CD4-positive, alpha-beta memory T cell (primary cell): ENCODE measurements at regions not wholly inside any gene's neighbourhood (a gene's known extent, or its start where the extent isn't known, plus 50 kb on each side); places are given as distances from the start of the nearest gene placed in this dataset.

Experiments used
- CTCF ChIA-PET: fragments of 350-600 bp; sonication (Branson Sonifier 250); formaldehyde crosslinking; loops from one replicate; lab custom pipeline; 2021; ENCODE audit warnings: inconsistent platforms; ENCODE audit not compliant: partially characterized antibody; lab: Charles Lee
- POLR2A ChIA-PET: fragments of 350-600 bp; sonication (Branson Sonifier 250); formaldehyde crosslinking; loops from one replicate; lab custom pipeline; 2021; ENCODE audit not compliant: partially characterized antibody; lab: Charles Lee
- DNase-seq, 5 donors: peaks; one replicate each; pipeline versions ENCODE4 v3.0.0 to v3.0.0-alpha.2; 2020 to 2022; ENCODE audit warnings: mixed read lengths in 1 of 5
- H3K27ac ChIP-seq: one replicate; pipeline ENCODE4 v1.7.0; 2013; ENCODE audit warnings: low read depth, low read length
- H3K27me3 ChIP-seq: 2 replicates; pipeline ENCODE4 v1.7.0; 2013; ENCODE audit warnings: mild to moderate bottlenecking, low read length, moderate library complexity; ENCODE audit not compliant: insufficient read depth
- H3K36me3 ChIP-seq: 2 replicates; pipeline ENCODE4 v1.7.0; 2013; ENCODE audit warnings: mild to moderate bottlenecking, low read length, moderate library complexity; ENCODE audit not compliant: insufficient read depth
- H3K4me1 ChIP-seq: 2 replicates; pipeline ENCODE4 v1.7.0; 2013; ENCODE audit warnings: mild to moderate bottlenecking, low read length, moderate library complexity; ENCODE audit not compliant: insufficient read depth
- H3K4me3 ChIP-seq, 2 donors: one replicate each; pipeline ENCODE4 v1.7.0; 2013; ENCODE audit warnings: low read length in 2 of 2, mild to moderate bottlenecking in 1 of 2
- H3K9me3 ChIP-seq, 2 donors: one replicate each; pipeline ENCODE4 v1.7.0; 2013; ENCODE audit warnings: low read length in 2 of 2, control low read depth in 1 of 2; ENCODE audit not compliant: control insufficient read depth in 1 of 2
- H3K27ac Mint-ChIP-seq, 7 donors: one replicate each; pipeline ENCODE4 v1.8.0; 2020 to 2021; ENCODE audit warnings: mixed read lengths in 7 of 7, mild to moderate bottlenecking in 6 of 7, inconsistent platforms in 3 of 7, moderate library complexity in 3 of 7
- H3K27me3 Mint-ChIP-seq, 2 donors: one replicate each; pipeline ENCODE4 v1.8.0; 2020 to 2021; ENCODE audit warnings: mixed read lengths in 2 of 2
- H3K36me3 Mint-ChIP-seq, 2 donors: one replicate each; pipeline ENCODE4 v1.8.0; 2020 to 2021; ENCODE audit warnings: mixed read lengths in 2 of 2, inconsistent platforms in 1 of 2, mild to moderate bottlenecking in 1 of 2
- H3K4me1 Mint-ChIP-seq, 4 donors: one replicate each; pipeline ENCODE4 v1.8.0; 2020 to 2021; ENCODE audit warnings: mixed read lengths in 4 of 4, mild to moderate bottlenecking in 1 of 4
- H3K4me3 Mint-ChIP-seq, 8 donors: one replicate each; pipeline ENCODE4 v1.8.0; 2020 to 2021; ENCODE audit warnings: mixed read lengths in 8 of 8, mild to moderate bottlenecking in 7 of 8, moderate library complexity in 6 of 8, inconsistent platforms in 3 of 8
- H3K9me3 Mint-ChIP-seq, 8 donors: one replicate each; pipeline ENCODE4 v1.8.0; 2020 to 2021; ENCODE audit warnings: mixed read lengths in 8 of 8, mild to moderate bottlenecking in 5 of 8, inconsistent platforms in 3 of 8, moderate library complexity in 1 of 8
- intact Hi-C: fragments of 100-400 bp; cut with micrococcal nuclease; formaldehyde crosslinking; loops from one replicate; pipeline ENCODE4 v1.15.1; 2023

- peaks cover 2 to 8% of the 10 kb centered on the region in 2 donors for H3K27me3 Mint-ChIP-seq
- ChIA-PET CTCF (no interaction called here), POLR2A (no interaction called here)
- Histone ChIP-seq H3K4me1 (no peaks in the 10 kb centered on the region), H3K9me3 (no peaks in the 10 kb centered on the region), H3K27ac (no peak overlapping the region), H3K36me3 (no peaks in the 10 kb centered on the region), H3K4me3 (no peak overlapping the region), H3K27me3 (no peaks in the 10 kb centered on the region)
- H3K36me3 Mint-ChIP-seq, result no peaks in the 10 kb centered on the region
- intact Hi-C loops, result no loop called here
- no peak for DNase-seq
- no peak overlapping the region for H3K4me3 Mint-ChIP-seq
- no peaks in the 10 kb centered on the region for H3K4me1 Mint-ChIP-seq
- H3K9me3 Mint-ChIP-seq, result peaks cover 0 to 3% (median 0%) of the 10 kb centered on the region in 8 donors
- H3K27ac Mint-ChIP-seq, result no peak overlapping the region
Measured at GRCh38 chr1:209105701-209106100, 477.8 kb upstream of the CAMK1G start.

GRCh38 chr1:209106237-209106741, 477.2 kb upstream of the CAMK1G start:
- H3K9me3 Mint-ChIP-seq, result peaks cover 0 to 3% (median 0%) of the 10 kb centered on the region in 8 donors
- Histone ChIP-seq H3K4me3 (no peak overlapping the region), H3K4me1 (no peaks in the 10 kb centered on the region), H3K27ac (no peak overlapping the region), H3K9me3 (no peaks in the 10 kb centered on the region), H3K36me3 (no peaks in the 10 kb centered on the region), H3K27me3 (no peaks in the 10 kb centered on the region)
- DNase-seq, result no peak
- H3K36me3 Mint-ChIP-seq, result no peaks in the 10 kb centered on the region
- no peaks in the 10 kb centered on the region for H3K4me1 Mint-ChIP-seq
- no peak overlapping the region for H3K27ac Mint-ChIP-seq
- ChIA-PET POLR2A (no interaction called here), CTCF (no interaction called here)
- no peak overlapping the region for H3K4me3 Mint-ChIP-seq
- intact Hi-C loops, result no loop called here
- peaks cover 2 to 8% of the 10 kb centered on the region in 2 donors for H3K27me3 Mint-ChIP-seq

- H3K27me3 Mint-ChIP-seq, result peaks cover 2 to 8% of the 10 kb centered on the region in 2 donors
- no peak overlapping the region for H3K4me3 ChIP-seq
- H3K36me3 Mint-ChIP-seq, result no peaks in the 10 kb centered on the region
- no peak overlapping the region for H3K4me3 Mint-ChIP-seq
- peaks cover 0 to 3% (median 0%) of the 10 kb centered on the region in 8 donors for H3K9me3 Mint-ChIP-seq
- H3K27me3 ChIP-seq, result no peaks in the 10 kb centered on the region
- POLR2A ChIA-PET, result no interaction called here
- CTCF ChIA-PET, result no interaction called here
- no peaks in the 10 kb centered on the region for H3K4me1 Mint-ChIP-seq
- H3K36me3 ChIP-seq, result no peaks in the 10 kb centered on the region
- no peaks in the 10 kb centered on the region for H3K9me3 ChIP-seq
- no peaks in the 10 kb centered on the region for H3K4me1 ChIP-seq
- H3K27ac ChIP-seq, result no peak overlapping the region
- intact Hi-C loops, result no loop called here
- H3K27ac Mint-ChIP-seq, result peak overlapping the region in 1 of 7 donors; percentile 32
- no peak for DNase-seq
Measured at GRCh38 chr1:209106861-209107260, 476.7 kb upstream of the CAMK1G start.

- no peaks in the 10 kb centered on the region for H3K4me1 ChIP-seq
- H3K27ac Mint-ChIP-seq, result no peak overlapping the region
- intact Hi-C loops, result no loop called here
Measured at GRCh38 chr1:209107535-209107934, 476.0 kb upstream of the CAMK1G start.

GRCh38 chr1:209109001-209109785, 474.3 kb upstream of the CAMK1G start:
- CTCF ChIA-PET, result no interaction called here
- H3K4me3 Mint-ChIP-seq, result no peak overlapping the region
- intact Hi-C loops, result no loop called here

More at GRCh38 chr1:209107535-209107934, 476.0 kb upstream of the CAMK1G start:
- Mint-ChIP-seq H3K4me1 (no peaks in the 10 kb centered on the region), H3K36me3 (no peaks in the 10 kb centered on the region), H3K4me3 (no peak overlapping the region), H3K9me3 (peaks cover 0 to 3% (median 0%) of the 10 kb centered on the region in 8 donors), H3K27me3 (peaks cover 0 to 8% of the 10 kb centered on the region in 2 donors)
- CTCF ChIA-PET, result no interaction called here
- Histone ChIP-seq H3K4me3 (no peak overlapping the region), H3K9me3 (no peaks in the 10 kb centered on the region), H3K36me3 (no peaks in the 10 kb centered on the region), H3K27me3 (no peaks in the 10 kb centered on the region), H3K27ac (no peak overlapping the region)
- POLR2A ChIA-PET, result no interaction called here
- DNase-seq, result no peak

GRCh38 chr1:209113521-209113920, 470.0 kb upstream of the CAMK1G start:
- ChIA-PET CTCF (no interaction called here), POLR2A (no interaction called here)
- H3K27ac ChIP-seq, result no peak overlapping the region
- H3K4me1 Mint-ChIP-seq, result no peaks in the 10 kb centered on the region
- H3K36me3 Mint-ChIP-seq, result no peaks in the 10 kb centered on the region
- intact Hi-C loops, result no loop called here
- H3K27me3 ChIP-seq, result no peaks in the 10 kb centered on the region
- peaks cover under 1 to 2% of the 10 kb centered on the region in 2 donors for H3K27me3 Mint-ChIP-seq
- no peak for DNase-seq
- no peak overlapping the region for H3K4me3 Mint-ChIP-seq
- no peaks in the 10 kb centered on the region for H3K36me3 ChIP-seq
- no peak overlapping the region for H3K27ac Mint-ChIP-seq
- no peaks in the 10 kb centered on the region for H3K4me1 ChIP-seq
- H3K9me3 Mint-ChIP-seq, result no peaks in the 10 kb centered on the region
- H3K9me3 ChIP-seq, result no peaks in the 10 kb centered on the region
- no peak overlapping the region for H3K4me3 ChIP-seq

More at GRCh38 chr1:209109001-209109785, 474.3 kb upstream of the CAMK1G start:
- Histone ChIP-seq H3K36me3 (no peaks in the 10 kb centered on the region), H3K27me3 (no peaks in the 10 kb centered on the region), H3K4me3 (no peak overlapping the region), H3K9me3 (no peaks in the 10 kb centered on the region), H3K27ac (no peak overlapping the region), H3K4me1 (no peaks in the 10 kb centered on the region)
- Mint-ChIP-seq H3K27me3 (peaks cover 0 to 4% of the 10 kb centered on the region in 2 donors), H3K9me3 (peaks cover 0 to 3% (median 0%) of the 10 kb centered on the region in 8 donors), H3K4me1 (no peaks in the 10 kb centered on the region), H3K36me3 (no peaks in the 10 kb centered on the region), H3K27ac (no peak overlapping the region)
- POLR2A ChIA-PET, result no interaction called here
- DNase-seq, result no peak

- no peaks in the 10 kb centered on the region for H3K36me3 ChIP-seq
- peaks cover 0 to 3% (median 0%) of the 10 kb centered on the region in 8 donors for H3K9me3 Mint-ChIP-seq
- DNase-seq, result no peak
- ChIA-PET POLR2A (no interaction called here), CTCF (no interaction called here)
- no peak overlapping the region for H3K27ac Mint-ChIP-seq
- H3K27me3 Mint-ChIP-seq, result peaks cover 0 to 2% of the 10 kb centered on the region in 2 donors
- H3K4me1 ChIP-seq, result no peaks in the 10 kb centered on the region
- no peaks in the 10 kb centered on the region for H3K9me3 ChIP-seq
- H3K27me3 ChIP-seq, result no peaks in the 10 kb centered on the region
- H3K36me3 Mint-ChIP-seq, result no peaks in the 10 kb centered on the region
- no peak overlapping the region for H3K27ac ChIP-seq
- no peak overlapping the region for H3K4me3 Mint-ChIP-seq
- intact Hi-C loops, result no loop called here
- H3K4me3 ChIP-seq, result no peak overlapping the region
- H3K4me1 Mint-ChIP-seq, result no peaks in the 10 kb centered on the region
Measured at GRCh38 chr1:209116705-209117104, 466.8 kb upstream of the CAMK1G start.
